ENCODE measurements at regions not wholly inside any gene's neighbourhood (a gene's known extent, or its start where the extent isn't known, plus 50 kb on each side); places are given as distances from the start of the nearest gene placed in this dataset.

- TF ChIP-seq CTCF (IDR thresholded peaks at IDR 0.05; ENCODE audit: extremely low read depth in 1 of 2, insufficient read depth in 1 of 2, low read depth in 1 of 2, low read length in 2 of 2) (no peak), EZH2 (IDR thresholded peaks at IDR 0.05; ENCODE audit: borderline replicate concordance, low read depth, low read length, severe bottlenecking) (peak; percentile 71), FOS (IDR thresholded peaks at IDR 0.05; ENCODE audit: borderline replicate concordance, insufficient read depth, low read length) (no peak), POLR2A (IDR thresholded peaks at IDR 0.05; ENCODE audit: low read depth, low read length) (no peak), MAX (IDR thresholded peaks at IDR 0.05; ENCODE audit: insufficient read depth, insufficient read length) (no peak)
Observed at GRCh38 chr5:73232266-73233041, 59.5 kb downstream of the TMEM174 start.
